ENCODE measurements at regions not wholly inside any gene's neighbourhood (a gene's known extent, or its start where the extent isn't known, plus 50 kb on each side); places are given as distances from the start of the nearest gene placed in this dataset.

DNA sequence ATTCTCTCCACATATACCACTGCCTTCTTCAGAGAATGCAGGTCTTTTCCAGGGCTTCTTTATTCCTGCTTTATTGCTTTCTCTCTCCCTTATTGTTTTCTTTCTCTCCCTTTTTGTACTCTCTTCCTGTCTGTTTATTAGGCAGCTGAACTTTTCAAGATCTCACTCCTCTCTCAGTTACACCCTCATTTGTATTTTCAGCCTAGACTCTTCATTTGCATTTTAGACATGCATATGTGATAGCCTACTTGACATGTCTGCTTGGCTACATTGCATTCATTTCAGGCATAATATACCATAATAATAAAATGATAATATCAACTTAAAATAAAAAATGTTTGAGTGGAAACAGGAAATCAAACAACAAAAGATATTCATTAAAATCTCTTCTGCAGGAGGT, 377.9 kb upstream of the TNC start:
- H3K4me3 ChIP-seq (ENCODE audit: low read depth in 1 of 3, low read length in 3 of 3): no peak overlapping the region
- H3K9ac ChIP-seq (ENCODE audit: low read depth in 1 of 2, low read length in 2 of 2): no peak overlapping the region
- H3K27me3 ChIP-seq (ENCODE audit: control insufficient read depth in 4 of 4, insufficient read depth in 4 of 4, low read length in 3 of 4): peaks cover 0 to 29% (median 0%) of the 10 kb centered on the region in 4 donors
- no peak overlapping the region for H3K27ac ChIP-seq (ENCODE audit: low read depth in 1 of 2, low read length in 2 of 2)
- H3K4me1 ChIP-seq (ENCODE audit: control insufficient read depth in 4 of 4, insufficient read depth in 4 of 4, low read length in 3 of 4): peaks cover 1 to 11% (median 10%) of the 10 kb centered on the region in 4 donors
- no peaks in the 10 kb centered on the region for H3K36me3 ChIP-seq (ENCODE audit: control insufficient read depth in 4 of 4, insufficient read depth in 3 of 4, low read depth in 1 of 4, low read length in 3 of 4)
- no peak for DNase-seq (ENCODE audit: low spot score)
- TF ChIP-seq TAF1 (conservative IDR thresholded peaks at IDR 0.05) (no peak), FOXA2 (IDR thresholded peaks at IDR 0.05) (no peak), HNF4A (conservative IDR thresholded peaks at IDR 0.05) (no peak), SP1 (IDR thresholded peaks at IDR 0.05) (no peak), RAD21 (IDR thresholded peaks at IDR 0.05) (no peak), EGR1 (IDR thresholded peaks at IDR 0.05; ENCODE audit: low read depth in 2 of 2) (no peak), HNF4G (IDR thresholded peaks at IDR 0.05) (no peak), JUND (IDR thresholded peaks at IDR 0.05) (no peak), GABPA (IDR thresholded peaks at IDR 0.05 in 1 of 2, conservative IDR thresholded peaks at IDR 0.05 in 1 of 2) (no peak), RXRA (IDR thresholded peaks at IDR 0.05) (no peak), NR2F2 (IDR thresholded peaks at IDR 0.05) (no peak), FOXA1 (IDR thresholded peaks at IDR 0.05) (no peak), YY1 (IDR thresholded peaks at IDR 0.05) (no peak)
- TF ChIP-seq, protein P1, sequence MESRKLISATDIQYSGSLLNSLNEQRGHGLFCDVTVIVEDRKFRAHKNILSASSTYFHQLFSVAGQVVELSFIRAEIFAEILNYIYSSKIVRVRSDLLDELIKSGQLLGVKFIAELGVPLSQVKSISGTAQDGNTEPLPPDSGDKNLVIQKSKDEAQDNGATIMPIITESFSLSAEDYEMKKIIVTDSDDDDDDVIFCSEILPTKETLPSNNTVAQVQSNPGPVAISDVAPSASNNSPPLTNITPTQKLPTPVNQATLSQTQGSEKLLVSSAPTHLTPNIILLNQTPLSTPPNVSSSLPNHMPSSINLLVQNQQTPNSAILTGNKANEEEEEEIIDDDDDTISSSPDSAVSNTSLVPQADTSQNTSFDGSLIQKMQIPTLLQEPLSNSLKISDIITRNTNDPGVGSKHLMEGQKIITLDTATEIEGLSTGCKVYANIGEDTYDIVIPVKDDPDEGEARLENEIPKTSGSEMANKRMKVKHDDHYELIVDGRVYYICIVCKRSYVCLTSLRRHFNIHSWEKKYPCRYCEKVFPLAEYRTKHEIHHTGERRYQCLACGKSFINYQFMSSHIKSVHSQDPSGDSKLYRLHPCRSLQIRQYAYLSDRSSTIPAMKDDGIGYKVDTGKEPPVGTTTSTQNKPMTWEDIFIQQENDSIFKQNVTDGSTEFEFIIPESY (IDR thresholded peaks at IDR 0.05): no peak
- TF ChIP-seq, protein P2, sequence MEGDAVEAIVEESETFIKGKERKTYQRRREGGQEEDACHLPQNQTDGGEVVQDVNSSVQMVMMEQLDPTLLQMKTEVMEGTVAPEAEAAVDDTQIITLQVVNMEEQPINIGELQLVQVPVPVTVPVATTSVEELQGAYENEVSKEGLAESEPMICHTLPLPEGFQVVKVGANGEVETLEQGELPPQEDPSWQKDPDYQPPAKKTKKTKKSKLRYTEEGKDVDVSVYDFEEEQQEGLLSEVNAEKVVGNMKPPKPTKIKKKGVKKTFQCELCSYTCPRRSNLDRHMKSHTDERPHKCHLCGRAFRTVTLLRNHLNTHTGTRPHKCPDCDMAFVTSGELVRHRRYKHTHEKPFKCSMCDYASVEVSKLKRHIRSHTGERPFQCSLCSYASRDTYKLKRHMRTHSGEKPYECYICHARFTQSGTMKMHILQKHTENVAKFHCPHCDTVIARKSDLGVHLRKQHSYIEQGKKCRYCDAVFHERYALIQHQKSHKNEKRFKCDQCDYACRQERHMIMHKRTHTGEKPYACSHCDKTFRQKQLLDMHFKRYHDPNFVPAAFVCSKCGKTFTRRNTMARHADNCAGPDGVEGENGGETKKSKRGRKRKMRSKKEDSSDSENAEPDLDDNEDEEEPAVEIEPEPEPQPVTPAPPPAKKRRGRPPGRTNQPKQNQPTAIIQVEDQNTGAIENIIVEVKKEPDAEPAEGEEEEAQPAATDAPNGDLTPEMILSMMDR (IDR thresholded peaks at IDR 0.05; ENCODE audit: low read depth, low read length, missing input control): no peak
- TF ChIP-seq, protein P3, sequence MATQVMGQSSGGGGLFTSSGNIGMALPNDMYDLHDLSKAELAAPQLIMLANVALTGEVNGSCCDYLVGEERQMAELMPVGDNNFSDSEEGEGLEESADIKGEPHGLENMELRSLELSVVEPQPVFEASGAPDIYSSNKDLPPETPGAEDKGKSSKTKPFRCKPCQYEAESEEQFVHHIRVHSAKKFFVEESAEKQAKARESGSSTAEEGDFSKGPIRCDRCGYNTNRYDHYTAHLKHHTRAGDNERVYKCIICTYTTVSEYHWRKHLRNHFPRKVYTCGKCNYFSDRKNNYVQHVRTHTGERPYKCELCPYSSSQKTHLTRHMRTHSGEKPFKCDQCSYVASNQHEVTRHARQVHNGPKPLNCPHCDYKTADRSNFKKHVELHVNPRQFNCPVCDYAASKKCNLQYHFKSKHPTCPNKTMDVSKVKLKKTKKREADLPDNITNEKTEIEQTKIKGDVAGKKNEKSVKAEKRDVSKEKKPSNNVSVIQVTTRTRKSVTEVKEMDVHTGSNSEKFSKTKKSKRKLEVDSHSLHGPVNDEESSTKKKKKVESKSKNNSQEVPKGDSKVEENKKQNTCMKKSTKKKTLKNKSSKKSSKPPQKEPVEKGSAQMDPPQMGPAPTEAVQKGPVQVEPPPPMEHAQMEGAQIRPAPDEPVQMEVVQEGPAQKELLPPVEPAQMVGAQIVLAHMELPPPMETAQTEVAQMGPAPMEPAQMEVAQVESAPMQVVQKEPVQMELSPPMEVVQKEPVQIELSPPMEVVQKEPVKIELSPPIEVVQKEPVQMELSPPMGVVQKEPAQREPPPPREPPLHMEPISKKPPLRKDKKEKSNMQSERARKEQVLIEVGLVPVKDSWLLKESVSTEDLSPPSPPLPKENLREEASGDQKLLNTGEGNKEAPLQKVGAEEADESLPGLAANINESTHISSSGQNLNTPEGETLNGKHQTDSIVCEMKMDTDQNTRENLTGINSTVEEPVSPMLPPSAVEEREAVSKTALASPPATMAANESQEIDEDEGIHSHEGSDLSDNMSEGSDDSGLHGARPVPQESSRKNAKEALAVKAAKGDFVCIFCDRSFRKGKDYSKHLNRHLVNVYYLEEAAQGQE (IDR thresholded peaks at IDR 0.05): no peak
- TF ChIP-seq, protein P4, sequence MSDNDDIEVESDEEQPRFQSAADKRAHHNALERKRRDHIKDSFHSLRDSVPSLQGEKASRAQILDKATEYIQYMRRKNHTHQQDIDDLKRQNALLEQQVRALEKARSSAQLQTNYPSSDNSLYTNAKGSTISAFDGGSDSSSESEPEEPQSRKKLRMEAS (IDR thresholded peaks at IDR 0.05): no peak
- no peaks in the 10 kb centered on the region for H3K9me3 ChIP-seq (ENCODE audit: control insufficient read depth in 4 of 4, low read length in 3 of 4)

DNA sequence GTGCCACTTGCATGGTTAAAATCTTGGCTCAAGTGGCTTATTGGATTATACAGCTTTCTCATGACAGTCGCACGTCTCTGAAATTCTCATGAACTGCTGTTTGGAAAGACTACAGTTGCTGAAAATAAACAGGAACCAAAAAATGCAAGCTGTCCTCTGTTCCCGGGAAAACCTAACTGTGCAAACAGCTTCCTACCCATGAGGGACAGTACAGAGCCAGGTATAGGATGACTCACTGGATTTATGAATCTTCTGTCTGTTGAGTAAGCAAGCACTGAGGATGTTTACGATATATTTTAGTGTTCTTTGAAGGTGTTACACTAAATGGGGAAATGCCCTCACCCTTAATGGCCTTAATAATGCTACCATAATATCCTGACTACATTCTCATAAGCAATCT, 380.3 kb upstream of the TNC start:
- no peak overlapping the region for H3K9ac ChIP-seq (ENCODE audit: low read depth in 1 of 2, low read length in 2 of 2)
- no peak for DNase-seq (ENCODE audit: low spot score)
- H3K27ac ChIP-seq (ENCODE audit: low read depth in 1 of 2, low read length in 2 of 2): no peak overlapping the region
- H3K36me3 ChIP-seq (ENCODE audit: control insufficient read depth in 4 of 4, insufficient read depth in 3 of 4, low read depth in 1 of 4, low read length in 3 of 4): no peaks in the 10 kb centered on the region
- TF ChIP-seq SP1 (IDR thresholded peaks at IDR 0.05): no peak
- TF ChIP-seq, protein P4 (IDR thresholded peaks at IDR 0.05): no peak
- TF ChIP-seq JUND (IDR thresholded peaks at IDR 0.05): no peak
- no peak for TF ChIP-seq NR2F2 (IDR thresholded peaks at IDR 0.05)
- TF ChIP-seq HNF4A (conservative IDR thresholded peaks at IDR 0.05): no peak
- no peak for TF ChIP-seq FOXA1 (IDR thresholded peaks at IDR 0.05)
- no peak for TF ChIP-seq HNF4G (IDR thresholded peaks at IDR 0.05)
- TF ChIP-seq, protein P1 (IDR thresholded peaks at IDR 0.05): no peak
- TF ChIP-seq, protein P2 (IDR thresholded peaks at IDR 0.05; ENCODE audit: low read depth, low read length, missing input control): no peak
- no peak for TF ChIP-seq GABPA (IDR thresholded peaks at IDR 0.05 in 1 of 2, conservative IDR thresholded peaks at IDR 0.05 in 1 of 2)
- TF ChIP-seq, protein P5, sequence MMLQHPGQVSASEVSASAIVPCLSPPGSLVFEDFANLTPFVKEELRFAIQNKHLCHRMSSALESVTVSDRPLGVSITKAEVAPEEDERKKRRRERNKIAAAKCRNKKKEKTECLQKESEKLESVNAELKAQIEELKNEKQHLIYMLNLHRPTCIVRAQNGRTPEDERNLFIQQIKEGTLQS (IDR thresholded peaks at IDR 0.05): no peak
- no peaks in the 10 kb centered on the region for H3K9me3 ChIP-seq (ENCODE audit: control insufficient read depth in 4 of 4, low read length in 3 of 4)
- peaks cover 0 to 26% (median 0%) of the 10 kb centered on the region in 4 donors for H3K27me3 ChIP-seq (ENCODE audit: control insufficient read depth in 4 of 4, insufficient read depth in 4 of 4, low read length in 3 of 4)
- no peak overlapping the region for H3K4me3 ChIP-seq (ENCODE audit: low read depth in 1 of 3, low read length in 3 of 3)
- H3K4me1 ChIP-seq (ENCODE audit: control insufficient read depth in 4 of 4, insufficient read depth in 4 of 4, low read length in 3 of 4): peaks cover 1 to 11% (median 10%) of the 10 kb centered on the region in 4 donors
- WGBS: 72% methylated on average over 4 of the region's 4 CpGs

Measured in liver (tissue), 8 donors.